GM12892 (cell line): ENCODE measurements at regions not wholly inside any gene's neighbourhood (a gene's known extent, or its start where the extent isn't known, plus 50 kb on each side); places are given as distances from the start of the nearest gene placed in this dataset.

Experiments
- POLR2A ChIP-seq: IDR thresholded peaks from 2 replicates; pipeline ENCODE4 v1.6.1; 2011; ENCODE audit warnings: low read depth, low read length, control low read depth
- POLR2AphosphoS5 ChIP-seq: IDR thresholded peaks from 2 replicates; pipeline ENCODE4 v1.6.1; 2011; ENCODE audit warnings: low read depth, low read length, control low read depth
- TAF1 ChIP-seq: IDR thresholded peaks from 2 replicates; pipeline ENCODE4 v1.6.1; 2011; ENCODE audit warnings: low read depth, mild to moderate bottlenecking, control low read depth, low read length, borderline replicate concordance

- no peak for TF ChIP-seq POLR2AphosphoS5
- no peak for TF ChIP-seq POLR2A
- TF ChIP-seq TAF1, result no peak
Measured at GRCh38 chrX:128883650-128884049, 639.6 kb downstream of the SMARCA1 start.
